Subcutaneous abdominal adipose tissue (tissue), 5 donors: ENCODE measurements at regions not wholly inside any gene's neighbourhood (a gene's known extent, or its start where the extent isn't known, plus 50 kb on each side); places are given as distances from the start of the nearest gene placed in this dataset.

ENCODE experiments used
- H3K27ac ChIP-seq: one replicate; pipeline ENCODE4 v1.7.0; 2013; ENCODE audit warnings: low read depth, mild to moderate bottlenecking, inconsistent platforms, low read length, moderate library complexity
- H3K27me3 ChIP-seq, 5 donors: one replicate each; pipeline ENCODE4 v1.7.0; 2013; ENCODE audit warnings: low read length in 5 of 5, inconsistent platforms in 1 of 5; ENCODE audit not compliant: control insufficient read depth in 5 of 5, insufficient read depth in 4 of 5
- H3K36me3 ChIP-seq, 5 donors: one replicate each; pipeline ENCODE4 v1.7.0; 2013; ENCODE audit warnings: low read length in 5 of 5; ENCODE audit not compliant: control insufficient read depth in 5 of 5, insufficient read depth in 5 of 5
- H3K4me1 ChIP-seq, 5 donors: one replicate each; pipeline ENCODE4 v1.7.0; 2013; ENCODE audit warnings: low read length in 5 of 5, mild to moderate bottlenecking in 3 of 5, moderate library complexity in 1 of 5; ENCODE audit not compliant: control insufficient read depth in 5 of 5, insufficient read depth in 5 of 5
- H3K4me3 ChIP-seq, 5 donors: one replicate each; pipeline ENCODE4 v1.7.0; 2013; ENCODE audit warnings: low read length in 5 of 5, low read depth in 1 of 5
- H3K9ac ChIP-seq, 5 donors: one replicate each; pipeline ENCODE4 v1.7.0; 2013; ENCODE audit warnings: low read length in 5 of 5, mild to moderate bottlenecking in 4 of 5, moderate library complexity in 3 of 5
- H3K9me3 ChIP-seq, 5 donors: one replicate each; pipeline ENCODE4 v1.7.0; 2013; ENCODE audit warnings: low read length in 5 of 5; ENCODE audit not compliant: control insufficient read depth in 5 of 5
- donor health status: healthy.
- donor health status: healthy.
- donor health status: healthy.
- donor health status: healthy.
- donor health status: healthy.

DNA sequence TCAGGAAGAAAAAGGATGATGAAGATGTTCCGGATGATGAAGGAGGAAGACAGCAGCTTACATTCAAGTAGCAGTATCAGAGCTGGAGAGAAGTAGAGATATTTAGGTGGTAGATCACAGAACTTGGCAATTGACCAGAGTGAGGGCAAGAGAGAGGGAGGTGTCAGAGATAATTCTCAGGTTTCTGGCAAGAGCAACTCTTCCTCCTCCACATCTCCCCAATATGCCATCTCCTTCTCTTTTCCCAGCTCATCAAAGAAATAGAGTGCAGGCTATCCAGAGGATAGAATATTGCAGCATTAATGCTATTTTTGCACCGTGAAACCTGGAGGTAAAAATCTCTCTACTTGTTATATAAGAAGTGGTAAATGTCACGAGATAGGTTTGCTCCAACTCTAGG is 64.9 kb upstream of the OPCML start:
- Histone ChIP-seq H3K27me3 (peaks cover 0 to under 1% (median 0%) of the 10 kb centered on the region in 5 donors), H3K4me1 (no peaks in the 10 kb centered on the region), H3K9me3 (peaks cover 0 to 6% (median 3%) of the 10 kb centered on the region in 5 donors), H3K9ac (no peak overlapping the region), H3K4me3 (no peak overlapping the region), H3K36me3 (no peaks in the 10 kb centered on the region), H3K27ac (no peak overlapping the region)

DNA sequence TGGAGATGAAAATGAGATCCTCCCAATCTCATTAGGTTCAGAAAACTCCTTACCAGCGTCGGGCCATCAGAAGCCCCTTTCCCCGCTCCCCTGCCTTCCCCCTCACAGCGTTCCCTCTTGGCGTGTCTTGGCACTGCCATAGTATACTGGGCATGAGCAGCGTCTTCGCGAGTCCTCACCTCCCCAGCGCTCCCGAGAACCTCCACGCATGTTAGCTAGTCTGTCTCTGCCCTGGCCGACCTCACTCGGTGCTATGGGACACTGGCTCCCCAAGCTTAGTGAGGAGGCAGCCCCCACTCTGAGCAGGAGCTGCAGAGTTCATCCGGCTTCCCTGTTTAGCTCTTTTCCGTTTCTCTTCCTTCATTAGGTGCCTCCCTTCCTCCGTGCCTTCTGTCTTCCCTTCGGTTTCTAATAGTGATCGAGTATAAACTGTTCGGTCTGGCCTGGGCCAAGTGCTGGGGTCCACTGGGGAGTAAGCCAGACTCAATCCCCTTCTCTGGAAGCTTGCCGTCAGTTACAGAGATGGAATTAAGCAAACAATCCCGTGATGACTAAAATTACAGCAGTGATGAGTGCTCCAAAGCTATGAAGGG is 63.8 kb upstream of the OPCML start:
- no peak overlapping the region for H3K27ac ChIP-seq
- no peak overlapping the region for H3K4me3 ChIP-seq
- no peak overlapping the region for H3K9ac ChIP-seq
- H3K27me3 ChIP-seq = no peaks in the 10 kb centered on the region
- H3K4me1 ChIP-seq = no peaks in the 10 kb centered on the region
- H3K36me3 ChIP-seq = no peaks in the 10 kb centered on the region
- H3K9me3 ChIP-seq = peaks cover 0 to 6% (median 3%) of the 10 kb centered on the region in 5 donors

DNA sequence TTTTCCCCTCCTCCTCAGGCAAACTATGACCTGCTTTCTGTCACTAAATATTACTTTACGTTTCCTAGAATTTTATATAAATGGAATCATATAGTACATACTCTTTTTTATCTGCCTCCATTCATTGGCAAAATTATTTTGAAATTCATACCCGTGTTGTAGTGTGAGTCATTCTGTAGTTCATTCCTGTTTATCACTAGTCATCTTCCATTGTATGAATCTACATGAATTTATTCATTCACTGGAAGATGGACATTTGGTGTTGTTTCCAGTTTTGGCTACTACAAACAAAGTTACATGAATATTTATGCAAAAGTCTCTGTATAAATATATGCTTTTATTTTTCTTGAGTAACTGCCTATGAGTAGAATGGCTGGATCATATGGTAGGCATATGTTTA is 60.7 kb upstream of the OPCML start:
- Histone ChIP-seq H3K27me3 (no peaks in the 10 kb centered on the region), H3K36me3 (no peaks in the 10 kb centered on the region), H3K4me1 (no peaks in the 10 kb centered on the region), H3K9me3 (peaks cover 0 to 6% (median 3%) of the 10 kb centered on the region in 5 donors), H3K9ac (no peak overlapping the region), H3K4me3 (no peak overlapping the region), H3K27ac (no peak overlapping the region)

DNA sequence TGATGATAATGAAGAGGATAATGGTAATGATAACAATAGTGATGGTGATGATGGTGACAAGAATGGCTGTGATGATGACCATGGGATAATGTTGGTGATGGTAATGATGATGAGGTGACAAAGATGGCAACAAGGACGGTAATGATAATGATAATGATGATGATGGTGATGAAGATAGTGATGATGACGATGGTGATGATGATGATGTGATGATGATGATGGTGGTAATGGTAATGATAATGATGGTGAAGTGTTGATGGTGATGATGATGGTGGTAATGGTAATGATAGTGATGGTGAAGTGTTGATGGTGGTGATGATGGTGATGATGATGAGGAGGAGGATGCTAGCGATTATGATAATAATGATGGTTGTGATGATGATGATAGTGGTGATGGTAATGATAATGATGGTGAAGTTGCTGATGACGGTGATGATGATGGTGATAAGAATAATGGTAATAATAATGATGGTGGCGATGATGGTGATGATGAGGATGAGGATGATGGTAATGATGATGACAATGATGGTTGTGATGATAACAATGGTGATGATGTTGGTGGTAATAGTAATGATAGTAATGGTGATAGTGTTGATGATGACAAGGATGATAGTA is 54.7 kb upstream of the OPCML start:
- Histone ChIP-seq H3K4me1 (no peaks in the 10 kb centered on the region), H3K9ac (no peak overlapping the region), H3K4me3 (no peak overlapping the region), H3K9me3 (peaks cover 0 to 8% (median 3%) of the 10 kb centered on the region in 5 donors), H3K27ac (no peak overlapping the region), H3K36me3 (no peaks in the 10 kb centered on the region), H3K27me3 (no peaks in the 10 kb centered on the region)

DNA sequence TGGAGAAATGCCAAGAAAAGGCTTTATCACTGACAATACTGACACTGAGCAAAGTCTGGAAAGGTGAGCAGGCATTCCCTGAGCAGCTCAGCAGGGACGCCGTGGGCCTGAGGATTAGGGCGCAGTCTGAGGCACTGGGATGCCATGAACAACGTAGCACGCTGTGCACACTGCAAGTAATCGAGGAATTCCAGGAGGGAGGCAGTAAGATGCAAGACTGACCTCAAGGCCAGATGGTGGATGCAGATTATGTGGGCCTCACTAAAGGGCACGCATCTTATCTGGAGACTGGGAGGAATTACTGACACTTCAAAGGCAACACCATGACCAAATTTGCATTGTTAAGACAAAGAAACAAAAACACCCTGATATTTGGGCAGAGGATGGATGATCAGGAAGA is 50.4 kb upstream of the OPCML start:
- H3K27ac ChIP-seq = no peak overlapping the region
- no peak overlapping the region for H3K4me3 ChIP-seq
- H3K4me1 ChIP-seq = no peaks in the 10 kb centered on the region
- peaks cover 0 to 2% (median 0%) of the 10 kb centered on the region in 5 donors for H3K27me3 ChIP-seq
- H3K9me3 ChIP-seq = peaks cover 0 to 8% (median 3%) of the 10 kb centered on the region in 5 donors
- no peak overlapping the region for H3K9ac ChIP-seq
- H3K36me3 ChIP-seq = no peaks in the 10 kb centered on the region

DNA sequence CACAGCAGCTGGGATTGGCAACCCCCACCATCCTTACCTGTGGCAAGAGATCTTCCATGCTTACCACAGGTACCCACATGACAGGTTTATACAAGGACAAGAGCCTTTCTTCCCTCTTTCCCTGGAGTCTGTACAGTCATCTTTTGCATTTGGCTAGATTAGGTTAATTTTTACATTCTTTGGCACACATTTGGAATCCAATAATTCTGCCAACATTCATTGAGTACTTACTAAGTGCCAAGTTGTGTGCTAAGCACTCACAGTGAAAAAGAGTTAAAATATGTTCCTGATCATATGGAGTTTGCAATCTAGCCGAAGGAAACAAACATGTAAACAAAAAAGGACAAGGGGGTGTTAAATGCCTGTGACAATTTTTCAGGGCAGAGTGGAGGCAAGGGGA is 50.0 kb upstream of the OPCML start:
- Histone ChIP-seq H3K27me3 (peaks cover 0 to 2% (median 0%) of the 10 kb centered on the region in 5 donors), H3K4me3 (no peak overlapping the region), H3K4me1 (no peaks in the 10 kb centered on the region), H3K9ac (no peak overlapping the region), H3K9me3 (peaks cover 0 to 7% (median 3%) of the 10 kb centered on the region in 5 donors), H3K36me3 (no peaks in the 10 kb centered on the region), H3K27ac (no peak overlapping the region)
